ENCODE measurements at regions not wholly inside any gene's neighbourhood (a gene's known extent, or its start where the extent isn't known, plus 50 kb on each side); places are given as distances from the start of the nearest gene placed in this dataset.

DNA sequence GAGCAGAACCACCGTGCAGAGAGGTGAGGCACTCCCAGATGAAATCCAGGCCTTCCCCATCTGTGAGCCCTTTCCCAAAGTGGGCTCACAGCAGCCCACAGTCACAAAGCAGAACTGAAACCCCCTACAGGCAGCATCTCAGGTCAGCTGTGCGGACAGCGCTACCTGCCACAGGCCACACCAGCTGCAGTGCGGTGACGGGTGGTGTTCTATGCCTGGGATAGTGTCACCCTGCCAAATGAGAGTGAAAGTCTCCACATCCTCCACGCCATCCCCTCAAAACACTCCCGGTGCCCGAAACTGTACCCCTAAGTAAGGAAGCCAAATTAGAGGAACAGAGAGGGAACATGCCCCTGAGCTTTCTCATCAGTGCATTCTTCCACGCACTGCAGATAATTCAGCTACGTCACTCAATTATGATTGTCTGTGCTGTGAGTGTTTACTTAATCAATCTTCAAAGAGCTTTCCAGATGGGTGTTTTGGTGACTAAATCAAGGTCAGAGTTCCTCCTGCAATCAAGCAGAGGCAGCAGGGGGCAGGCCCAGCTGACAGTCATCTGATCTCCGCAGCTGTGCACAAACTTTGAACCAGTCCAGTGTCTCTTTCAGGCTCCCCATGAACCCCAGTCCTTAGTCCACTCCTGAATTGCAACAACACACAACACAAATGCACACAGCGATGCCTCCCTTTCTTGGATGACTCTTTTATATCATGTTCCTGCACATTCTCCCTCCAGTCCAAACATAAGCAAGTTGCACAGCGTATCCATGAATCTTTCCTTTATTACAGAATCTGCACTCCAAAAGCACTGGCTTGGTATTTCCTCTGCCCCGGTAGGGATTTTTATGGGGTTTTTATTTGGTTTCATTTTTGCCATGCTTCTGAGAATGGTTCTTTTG is 150.0 kb downstream of the TOMM20 start:
- H3K36me3 Mint-ChIP-seq: peaks cover 8 to 26% of the 10 kb centered on the region in 2 donors
- H3K4me1 Mint-ChIP-seq: peaks cover 91% of the 10 kb centered on the region
- DNase-seq: peak; percentile 91 to 96 (median 93)
- peak overlapping the region; percentile 86 to 96 for H3K4me3 Mint-ChIP-seq
- peaks cover 0 to 5% (median 1%) of the 10 kb centered on the region in 7 donors for H3K9me3 Mint-ChIP-seq
- no peaks in the 10 kb centered on the region for H3K36me3 ChIP-seq (replicated peaks in 1 of 2; ENCODE audit: control insufficient read depth in 1 of 2, insufficient read depth in 2 of 2, low read length in 2 of 2)
- H3K9ac ChIP-seq (ENCODE audit: insufficient read depth, low read length, poor library complexity, severe bottlenecking): peak overlapping the region; percentile 85
- TF ChIP-seq, protein P1, sequence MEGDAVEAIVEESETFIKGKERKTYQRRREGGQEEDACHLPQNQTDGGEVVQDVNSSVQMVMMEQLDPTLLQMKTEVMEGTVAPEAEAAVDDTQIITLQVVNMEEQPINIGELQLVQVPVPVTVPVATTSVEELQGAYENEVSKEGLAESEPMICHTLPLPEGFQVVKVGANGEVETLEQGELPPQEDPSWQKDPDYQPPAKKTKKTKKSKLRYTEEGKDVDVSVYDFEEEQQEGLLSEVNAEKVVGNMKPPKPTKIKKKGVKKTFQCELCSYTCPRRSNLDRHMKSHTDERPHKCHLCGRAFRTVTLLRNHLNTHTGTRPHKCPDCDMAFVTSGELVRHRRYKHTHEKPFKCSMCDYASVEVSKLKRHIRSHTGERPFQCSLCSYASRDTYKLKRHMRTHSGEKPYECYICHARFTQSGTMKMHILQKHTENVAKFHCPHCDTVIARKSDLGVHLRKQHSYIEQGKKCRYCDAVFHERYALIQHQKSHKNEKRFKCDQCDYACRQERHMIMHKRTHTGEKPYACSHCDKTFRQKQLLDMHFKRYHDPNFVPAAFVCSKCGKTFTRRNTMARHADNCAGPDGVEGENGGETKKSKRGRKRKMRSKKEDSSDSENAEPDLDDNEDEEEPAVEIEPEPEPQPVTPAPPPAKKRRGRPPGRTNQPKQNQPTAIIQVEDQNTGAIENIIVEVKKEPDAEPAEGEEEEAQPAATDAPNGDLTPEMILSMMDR (IDR thresholded peaks at IDR 0.05): peak; percentile 28
- H4K20me1 ChIP-seq (ENCODE audit: insufficient read depth, low read length): no peaks in the 10 kb centered on the region
- H3K27me3 ChIP-seq (ENCODE audit: control insufficient read depth in 2 of 2, insufficient read depth in 2 of 2, low read length in 2 of 2): no peaks in the 10 kb centered on the region
- 0% methylated on average over 7 of the region's 14 CpGs for WGBS (ENCODE audit: insufficient coverage)
- H3K4me3 ChIP-seq (replicated peaks in 1 of 3; ENCODE audit: low read depth in 2 of 3, low read length in 3 of 3): peak overlapping the region in 1 of 3 experiments; percentile 67
- peak overlapping the region; percentile 68 for H3K4me2 ChIP-seq (replicated peaks; ENCODE audit: extremely low read depth, low read length, poor library complexity, severe bottlenecking)
- H3K4me1 ChIP-seq (ENCODE audit: control insufficient read depth in 1 of 2, insufficient read depth in 2 of 2, low read length in 2 of 2): peaks cover 100% of the 10 kb centered on the region in 2 donors
- H2AFZ ChIP-seq (ENCODE audit: insufficient read depth, low read depth, low read length, poor library complexity, severe bottlenecking): no peak overlapping the region
- peaks cover 61% of the 10 kb centered on the region for H3K79me2 ChIP-seq (ENCODE audit: insufficient read depth, low read length)
- intact Hi-C loops (cut with micrococcal nuclease): loop anchor here (1.0 to 5.0 kb wide), 5 partner anchors 34 to 366 kb away; partner anchors contain the start of gene IRF2BP2 (in 1 of the 2)
- H3K9me3 ChIP-seq (replicated peaks in 1 of 2; ENCODE audit: control insufficient read depth in 1 of 2, insufficient read depth in 1 of 2, low read length in 2 of 2): no peaks in the 10 kb centered on the region
- no peaks in the 10 kb centered on the region for H3K27me3 Mint-ChIP-seq (ENCODE audit: low read depth in 3 of 3)
- peak overlapping the region; percentile 99 to 100 for H3K27ac ChIP-seq (ENCODE audit: low read depth in 1 of 2, low read length in 2 of 2)
- peak overlapping the region; percentile 100 for H3K27ac Mint-ChIP-seq

DNA sequence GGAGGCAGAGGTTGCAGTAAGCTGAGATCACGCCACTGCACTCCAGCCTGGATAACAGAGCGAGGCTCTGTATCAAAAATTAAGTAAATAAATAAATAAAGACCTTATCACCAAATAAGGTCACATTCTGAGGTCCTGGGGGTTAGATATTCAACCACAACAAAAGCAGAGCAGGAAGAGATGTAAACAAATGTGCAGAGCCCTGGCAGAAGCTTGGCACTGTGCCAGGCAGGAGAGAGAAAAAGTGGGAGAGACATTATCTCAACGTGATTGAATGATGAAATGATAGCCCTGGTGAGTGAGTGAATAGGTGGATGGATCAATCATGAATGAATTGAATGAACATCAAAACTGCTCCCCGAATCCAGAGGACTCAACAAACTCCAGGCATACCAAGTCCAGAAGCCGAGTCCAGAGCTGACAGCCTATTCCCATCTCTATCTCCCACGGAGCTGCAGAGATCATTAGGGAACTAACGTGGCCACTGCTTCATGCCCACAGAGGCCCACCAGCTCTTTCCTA is 150.7 kb downstream of the TOMM20 start:
- Histone ChIP-seq H3K36me3 (replicated peaks in 1 of 2; ENCODE audit: control insufficient read depth in 1 of 2, insufficient read depth in 2 of 2, low read length in 2 of 2) (no peaks in the 10 kb centered on the region), H3K9ac (ENCODE audit: insufficient read depth, low read length, poor library complexity, severe bottlenecking) (peak overlapping the region; percentile 85), H3K4me3 (replicated peaks in 1 of 3; ENCODE audit: low read depth in 2 of 3, low read length in 3 of 3) (peak overlapping the region in 1 of 3 experiments; percentile 39), H3K27me3 (ENCODE audit: control insufficient read depth in 2 of 2, insufficient read depth in 2 of 2, low read length in 2 of 2) (no peaks in the 10 kb centered on the region), H3K79me2 (ENCODE audit: insufficient read depth, low read length) (peaks cover 64% of the 10 kb centered on the region), H3K4me2 (replicated peaks; ENCODE audit: extremely low read depth, low read length, poor library complexity, severe bottlenecking) (peak overlapping the region; percentile 68), H3K4me1 (ENCODE audit: control insufficient read depth in 1 of 2, insufficient read depth in 2 of 2, low read length in 2 of 2) (peaks cover 97 to 100% of the 10 kb centered on the region in 2 donors), H4K20me1 (ENCODE audit: insufficient read depth, low read length) (no peaks in the 10 kb centered on the region), H3K9me3 (replicated peaks in 1 of 2; ENCODE audit: control insufficient read depth in 1 of 2, insufficient read depth in 1 of 2, low read length in 2 of 2) (no peaks in the 10 kb centered on the region), H2AFZ (ENCODE audit: insufficient read depth, low read depth, low read length, poor library complexity, severe bottlenecking) (no peak overlapping the region), H3K27ac (ENCODE audit: low read depth in 1 of 2, low read length in 2 of 2) (peak overlapping the region; percentile 99 to 100)
- 29% methylated on average over 5 of the region's 7 CpGs for WGBS (ENCODE audit: insufficient coverage)
- H3K27ac Mint-ChIP-seq: peak overlapping the region; percentile 100
- H3K36me3 Mint-ChIP-seq: peaks cover 10 to 26% of the 10 kb centered on the region in 2 donors
- intact Hi-C loops (cut with micrococcal nuclease): loop anchor here (1.0 to 5.0 kb wide), 6 partner anchors 34 to 366 kb away; partner anchors contain the start of gene IRF2BP2 (in 1 of the 2)
- H3K27me3 Mint-ChIP-seq (ENCODE audit: low read depth in 3 of 3): no peaks in the 10 kb centered on the region
- H3K4me3 Mint-ChIP-seq: peak overlapping the region; percentile 86 to 96
- peaks cover 88% of the 10 kb centered on the region for H3K4me1 Mint-ChIP-seq
- H3K9me3 Mint-ChIP-seq: peaks cover 0 to 5% (median 1%) of the 10 kb centered on the region in 7 donors
- no peak for DNase-seq
- TF ChIP-seq, protein P1 (IDR thresholded peaks at IDR 0.05): no peak

Data from CD14-positive monocyte (primary cell).